ENCODE measurements at regions not wholly inside any gene's neighbourhood (a gene's known extent, or its start where the extent isn't known, plus 50 kb on each side); places are given as distances from the start of the nearest gene placed in this dataset.
"Not testable (repeated sequence)": the region's sequence is repeated elsewhere in the genome, so short reads cannot be mapped to it uniquely, and the experiment has no call there.

GRCh38 chr4:42257645-42258044 is 105.2 kb upstream of the BEND4 start:
- not testable (repeated sequence) for TF ChIP-seq CTCF, POLR2A, POLR2AphosphoS5 (IDR thresholded peaks at IDR 0.05)
